ENCODE measurements at regions not wholly inside any gene's neighbourhood (a gene's known extent, or its start where the extent isn't known, plus 50 kb on each side); places are given as distances from the start of the nearest gene placed in this dataset.

- TF ChIP-seq CTCF (IDR thresholded peaks at IDR 0.05) (no peak), POLR2A (IDR thresholded peaks at IDR 0.05) (no peak)
Measured at GRCh38 chr1:30234091-30234490, 489.3 kb downstream of the MATN1 start.

Measured in upper lobe of left lung (tissue), 4 donors.